Immature natural killer cell (primary cell): ENCODE measurements at regions not wholly inside any gene's neighbourhood (a gene's known extent, or its start where the extent isn't known, plus 50 kb on each side); places are given as distances from the start of the nearest gene placed in this dataset.

Source experiments
- DNase-seq, 3 donors: peaks; one replicate each; pipeline ENCODE4 v3.0.0; 2022; ENCODE audit warnings: mixed read lengths in 1 of 3
- H3K27ac Mint-ChIP-seq, 6 donors: one replicate each; pipeline ENCODE4 v1.8.0; 2020; ENCODE audit warnings: mixed read lengths in 6 of 6, mild to moderate bottlenecking in 5 of 6, inconsistent platforms in 4 of 6, moderate library complexity in 3 of 6
- H3K27me3 Mint-ChIP-seq, 3 donors: one replicate each; pipeline ENCODE4 v1.8.0; 2020 to 2021; ENCODE audit warnings: low read depth in 3 of 3, mild to moderate bottlenecking in 3 of 3, mixed read lengths in 3 of 3, moderate library complexity in 3 of 3, inconsistent platforms in 1 of 3
- H3K36me3 Mint-ChIP-seq, 3 donors: one replicate each; pipeline ENCODE4 v1.8.0; 2020; ENCODE audit warnings: mixed read lengths in 3 of 3, inconsistent platforms in 2 of 3, mild to moderate bottlenecking in 2 of 3
- H3K4me1 Mint-ChIP-seq, 2 donors: one replicate each; pipeline ENCODE4 v1.8.0; 2020; ENCODE audit warnings: inconsistent platforms in 2 of 2, mild to moderate bottlenecking in 2 of 2, mixed read lengths in 2 of 2, moderate library complexity in 1 of 2
- H3K4me3 Mint-ChIP-seq, 5 donors: one replicate each; pipeline ENCODE4 v1.8.0; 2020; ENCODE audit warnings: mild to moderate bottlenecking in 5 of 5, mixed read lengths in 5 of 5, inconsistent platforms in 3 of 5, moderate library complexity in 3 of 5
- H3K9me3 Mint-ChIP-seq, 6 donors: one replicate each; pipeline ENCODE4 v1.8.0; 2020; ENCODE audit warnings: mild to moderate bottlenecking in 6 of 6, mixed read lengths in 6 of 6, inconsistent platforms in 4 of 6, moderate library complexity in 3 of 6

- no peak for DNase-seq
- Mint-ChIP-seq H3K27ac (no peak overlapping the region), H3K4me1 (no peaks in the 10 kb centered on the region), H3K36me3 (no peaks in the 10 kb centered on the region), H3K9me3 (no peaks in the 10 kb centered on the region), H3K4me3 (no peak overlapping the region), H3K27me3 (peaks cover 0 to 8% (median 5%) of the 10 kb centered on the region in 3 donors)
Observed at GRCh38 chr12:54700849-54701248, 52.7 kb upstream of the DCD start.

GRCh38 chr12:54700301-54700700 lies 52.1 kb upstream of the DCD start:
- no peaks in the 10 kb centered on the region for H3K9me3 Mint-ChIP-seq
- no peak overlapping the region for H3K27ac Mint-ChIP-seq
- H3K4me1 Mint-ChIP-seq: no peaks in the 10 kb centered on the region
- DNase-seq: no peak
- H3K4me3 Mint-ChIP-seq: no peak overlapping the region
- H3K27me3 Mint-ChIP-seq: peaks cover 0 to 8% (median 7%) of the 10 kb centered on the region in 3 donors
- no peaks in the 10 kb centered on the region for H3K36me3 Mint-ChIP-seq
